ENCODE measurements at regions not wholly inside any gene's neighbourhood (a gene's known extent, or its start where the extent isn't known, plus 50 kb on each side); places are given as distances from the start of the nearest gene placed in this dataset.

DNA sequence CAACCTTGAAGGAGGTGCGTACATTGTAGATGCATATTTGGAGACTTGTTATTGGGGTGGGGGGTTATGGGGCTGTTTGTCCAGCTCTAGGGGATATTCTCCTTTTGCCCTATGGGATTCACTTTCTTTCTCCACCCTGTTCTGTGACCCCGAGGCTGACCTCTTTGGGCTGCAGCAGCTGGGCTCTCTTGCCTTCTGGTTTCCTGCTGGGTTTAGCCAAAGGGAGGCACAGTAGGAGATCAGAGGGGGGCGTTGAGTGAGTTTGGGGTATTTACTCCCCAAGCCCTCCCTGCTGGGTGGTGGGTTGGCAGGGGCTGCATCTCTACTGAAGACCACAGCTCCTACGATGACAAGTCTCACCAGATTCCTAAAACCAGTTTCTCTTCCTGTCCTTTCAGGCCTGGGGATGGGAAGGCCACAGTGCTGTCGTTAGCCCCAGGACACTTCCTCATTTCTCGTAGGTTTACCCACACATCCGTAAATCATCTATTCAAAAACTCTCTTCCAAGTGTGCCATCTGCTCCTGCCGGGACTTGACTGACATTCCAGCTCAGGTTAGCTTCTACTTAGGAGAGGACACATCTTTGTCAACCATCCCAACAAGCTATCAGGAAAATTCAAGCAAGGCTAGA, 127.1 kb downstream of the TMEM30B start:
- H4K20me1 ChIP-seq (replicated peaks; ENCODE audit: insufficient read depth) = no peaks in the 10 kb centered on the region
- no peak overlapping the region for H3K4me3 ChIP-seq
- H3F3A ChIP-seq (replicated peaks; ENCODE audit: low read depth) = no peaks in the 10 kb centered on the region
- Mint-ChIP-seq H3K27me3 (ENCODE audit: insufficient read depth, low read depth, poor library complexity) (peaks cover 4% of the 10 kb centered on the region), H3K36me3 (ENCODE audit: low read depth) (no peaks in the 10 kb centered on the region), H3K4me3 (no peak overlapping the region), H3K27ac (no peak overlapping the region), H3K9me3 (no peaks in the 10 kb centered on the region), H3K4me1 (peaks cover 21% of the 10 kb centered on the region)
- no peaks in the 10 kb centered on the region; the same call in 1 of the 2 replicates for H3K9me2 ChIP-seq (ENCODE audit: insufficient read depth)
- ATAC-seq (peak; percentile 63), DNase-seq (ENCODE audit: low spot score) (no peak)
- no peaks in the 10 kb centered on the region for H3K79me2 ChIP-seq (replicated peaks; ENCODE audit: insufficient read depth)
- H2AFZ ChIP-seq = 0 out of 2 replicates have a peak overlapping the region, but pooled peaks have one; percentile 63
- peak overlapping the region; percentile 65 for H3K4me2 ChIP-seq
- TF ChIP-seq, protein P1, sequence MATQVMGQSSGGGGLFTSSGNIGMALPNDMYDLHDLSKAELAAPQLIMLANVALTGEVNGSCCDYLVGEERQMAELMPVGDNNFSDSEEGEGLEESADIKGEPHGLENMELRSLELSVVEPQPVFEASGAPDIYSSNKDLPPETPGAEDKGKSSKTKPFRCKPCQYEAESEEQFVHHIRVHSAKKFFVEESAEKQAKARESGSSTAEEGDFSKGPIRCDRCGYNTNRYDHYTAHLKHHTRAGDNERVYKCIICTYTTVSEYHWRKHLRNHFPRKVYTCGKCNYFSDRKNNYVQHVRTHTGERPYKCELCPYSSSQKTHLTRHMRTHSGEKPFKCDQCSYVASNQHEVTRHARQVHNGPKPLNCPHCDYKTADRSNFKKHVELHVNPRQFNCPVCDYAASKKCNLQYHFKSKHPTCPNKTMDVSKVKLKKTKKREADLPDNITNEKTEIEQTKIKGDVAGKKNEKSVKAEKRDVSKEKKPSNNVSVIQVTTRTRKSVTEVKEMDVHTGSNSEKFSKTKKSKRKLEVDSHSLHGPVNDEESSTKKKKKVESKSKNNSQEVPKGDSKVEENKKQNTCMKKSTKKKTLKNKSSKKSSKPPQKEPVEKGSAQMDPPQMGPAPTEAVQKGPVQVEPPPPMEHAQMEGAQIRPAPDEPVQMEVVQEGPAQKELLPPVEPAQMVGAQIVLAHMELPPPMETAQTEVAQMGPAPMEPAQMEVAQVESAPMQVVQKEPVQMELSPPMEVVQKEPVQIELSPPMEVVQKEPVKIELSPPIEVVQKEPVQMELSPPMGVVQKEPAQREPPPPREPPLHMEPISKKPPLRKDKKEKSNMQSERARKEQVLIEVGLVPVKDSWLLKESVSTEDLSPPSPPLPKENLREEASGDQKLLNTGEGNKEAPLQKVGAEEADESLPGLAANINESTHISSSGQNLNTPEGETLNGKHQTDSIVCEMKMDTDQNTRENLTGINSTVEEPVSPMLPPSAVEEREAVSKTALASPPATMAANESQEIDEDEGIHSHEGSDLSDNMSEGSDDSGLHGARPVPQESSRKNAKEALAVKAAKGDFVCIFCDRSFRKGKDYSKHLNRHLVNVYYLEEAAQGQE (IDR thresholded peaks at IDR 0.05; ENCODE audit: unreplicated experiment) = no peak
- TF ChIP-seq, protein P2, sequence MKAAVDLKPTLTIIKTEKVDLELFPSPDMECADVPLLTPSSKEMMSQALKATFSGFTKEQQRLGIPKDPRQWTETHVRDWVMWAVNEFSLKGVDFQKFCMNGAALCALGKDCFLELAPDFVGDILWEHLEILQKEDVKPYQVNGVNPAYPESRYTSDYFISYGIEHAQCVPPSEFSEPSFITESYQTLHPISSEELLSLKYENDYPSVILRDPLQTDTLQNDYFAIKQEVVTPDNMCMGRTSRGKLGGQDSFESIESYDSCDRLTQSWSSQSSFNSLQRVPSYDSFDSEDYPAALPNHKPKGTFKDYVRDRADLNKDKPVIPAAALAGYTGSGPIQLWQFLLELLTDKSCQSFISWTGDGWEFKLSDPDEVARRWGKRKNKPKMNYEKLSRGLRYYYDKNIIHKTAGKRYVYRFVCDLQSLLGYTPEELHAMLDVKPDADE (IDR thresholded peaks at IDR 0.05) = no peak
- TF ChIP-seq, protein P3, sequence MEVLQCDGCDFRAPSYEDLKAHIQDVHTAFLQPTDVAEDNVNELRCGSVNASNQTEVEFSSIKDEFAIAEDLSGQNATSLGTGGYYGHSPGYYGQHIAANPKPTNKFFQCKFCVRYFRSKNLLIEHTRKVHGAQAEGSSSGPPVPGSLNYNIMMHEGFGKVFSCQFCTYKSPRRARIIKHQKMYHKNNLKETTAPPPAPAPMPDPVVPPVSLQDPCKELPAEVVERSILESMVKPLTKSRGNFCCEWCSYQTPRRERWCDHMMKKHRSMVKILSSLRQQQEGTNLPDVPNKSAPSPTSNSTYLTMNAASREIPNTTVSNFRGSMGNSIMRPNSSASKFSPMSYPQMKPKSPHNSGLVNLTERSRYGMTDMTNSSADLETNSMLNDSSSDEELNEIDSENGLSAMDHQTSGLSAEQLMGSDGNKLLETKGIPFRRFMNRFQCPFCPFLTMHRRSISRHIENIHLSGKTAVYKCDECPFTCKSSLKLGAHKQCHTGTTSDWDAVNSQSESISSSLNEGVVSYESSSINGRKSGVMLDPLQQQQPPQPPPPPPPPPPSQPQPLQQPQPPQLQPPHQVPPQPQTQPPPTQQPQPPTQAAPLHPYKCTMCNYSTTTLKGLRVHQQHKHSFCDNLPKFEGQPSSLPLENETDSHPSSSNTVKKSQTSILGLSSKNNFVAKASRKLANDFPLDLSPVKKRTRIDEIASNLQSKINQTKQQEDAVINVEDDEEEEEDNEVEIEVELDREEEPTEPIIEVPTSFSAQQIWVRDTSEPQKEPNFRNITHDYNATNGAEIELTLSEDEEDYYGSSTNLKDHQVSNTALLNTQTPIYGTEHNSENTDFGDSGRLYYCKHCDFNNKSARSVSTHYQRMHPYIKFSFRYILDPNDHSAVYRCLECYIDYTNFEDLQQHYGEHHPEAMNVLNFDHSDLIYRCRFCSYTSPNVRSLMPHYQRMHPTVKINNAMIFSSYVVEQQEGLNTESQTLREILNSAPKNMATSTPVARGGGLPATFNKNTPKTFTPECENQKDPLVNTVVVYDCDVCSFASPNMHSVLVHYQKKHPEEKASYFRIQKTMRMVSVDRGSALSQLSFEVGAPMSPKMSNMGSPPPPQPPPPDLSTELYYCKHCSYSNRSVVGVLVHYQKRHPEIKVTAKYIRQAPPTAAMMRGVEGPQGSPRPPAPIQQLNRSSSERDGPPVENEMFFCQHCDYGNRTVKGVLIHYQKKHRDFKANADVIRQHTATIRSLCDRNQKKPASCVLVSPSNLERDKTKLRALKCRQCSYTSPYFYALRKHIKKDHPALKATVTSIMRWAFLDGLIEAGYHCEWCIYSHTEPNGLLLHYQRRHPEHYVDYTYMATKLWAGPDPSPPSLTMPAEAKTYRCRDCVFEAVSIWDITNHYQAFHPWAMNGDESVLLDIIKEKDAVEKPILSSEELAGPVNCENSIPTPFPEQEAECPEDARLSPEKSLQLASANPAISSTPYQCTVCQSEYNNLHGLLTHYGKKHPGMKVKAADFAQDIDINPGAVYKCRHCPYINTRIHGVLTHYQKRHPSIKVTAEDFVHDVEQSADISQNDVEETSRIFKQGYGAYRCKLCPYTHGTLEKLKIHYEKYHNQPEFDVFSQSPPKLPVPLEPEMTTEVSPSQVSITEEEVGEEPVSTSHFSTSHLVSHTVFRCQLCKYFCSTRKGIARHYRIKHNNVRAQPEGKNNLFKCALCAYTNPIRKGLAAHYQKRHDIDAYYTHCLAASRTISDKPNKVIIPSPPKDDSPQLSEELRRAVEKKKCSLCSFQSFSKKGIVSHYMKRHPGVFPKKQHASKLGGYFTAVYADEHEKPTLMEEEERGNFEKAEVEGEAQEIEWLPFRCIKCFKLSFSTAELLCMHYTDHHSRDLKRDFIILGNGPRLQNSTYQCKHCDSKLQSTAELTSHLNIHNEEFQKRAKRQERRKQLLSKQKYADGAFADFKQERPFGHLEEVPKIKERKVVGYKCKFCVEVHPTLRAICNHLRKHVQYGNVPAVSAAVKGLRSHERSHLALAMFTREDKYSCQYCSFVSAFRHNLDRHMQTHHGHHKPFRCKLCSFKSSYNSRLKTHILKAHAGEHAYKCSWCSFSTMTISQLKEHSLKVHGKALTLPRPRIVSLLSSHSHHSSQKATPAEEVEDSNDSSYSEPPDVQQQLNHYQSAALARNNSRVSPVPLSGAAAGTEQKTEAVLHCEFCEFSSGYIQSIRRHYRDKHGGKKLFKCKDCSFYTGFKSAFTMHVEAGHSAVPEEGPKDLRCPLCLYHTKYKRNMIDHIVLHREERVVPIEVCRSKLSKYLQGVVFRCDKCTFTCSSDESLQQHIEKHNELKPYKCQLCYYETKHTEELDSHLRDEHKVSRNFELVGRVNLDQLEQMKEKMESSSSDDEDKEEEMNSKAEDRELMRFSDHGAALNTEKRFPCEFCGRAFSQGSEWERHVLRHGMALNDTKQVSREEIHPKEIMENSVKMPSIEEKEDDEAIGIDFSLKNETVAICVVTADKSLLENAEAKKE (CRISPR knock-in tag; IDR thresholded peaks at IDR 0.05) = 0 out of 2 replicates have a peak, but pooled peaks have one; percentile 1
- TF ChIP-seq ZNF331 (CRISPR knock-in tag; IDR thresholded peaks at IDR 0.05; ENCODE audit: low read depth) (no peak), EZH2 (IDR thresholded peaks at IDR 0.05; ENCODE audit: low read depth, unreplicated experiment) (no peak), ZNF114 (CRISPR knock-in tag; IDR thresholded peaks at IDR 0.05) (no peak), POLR2AphosphoS5 (IDR thresholded peaks at IDR 0.05; ENCODE audit: low read depth) (no peak)
- TF ChIP-seq, protein P4, sequence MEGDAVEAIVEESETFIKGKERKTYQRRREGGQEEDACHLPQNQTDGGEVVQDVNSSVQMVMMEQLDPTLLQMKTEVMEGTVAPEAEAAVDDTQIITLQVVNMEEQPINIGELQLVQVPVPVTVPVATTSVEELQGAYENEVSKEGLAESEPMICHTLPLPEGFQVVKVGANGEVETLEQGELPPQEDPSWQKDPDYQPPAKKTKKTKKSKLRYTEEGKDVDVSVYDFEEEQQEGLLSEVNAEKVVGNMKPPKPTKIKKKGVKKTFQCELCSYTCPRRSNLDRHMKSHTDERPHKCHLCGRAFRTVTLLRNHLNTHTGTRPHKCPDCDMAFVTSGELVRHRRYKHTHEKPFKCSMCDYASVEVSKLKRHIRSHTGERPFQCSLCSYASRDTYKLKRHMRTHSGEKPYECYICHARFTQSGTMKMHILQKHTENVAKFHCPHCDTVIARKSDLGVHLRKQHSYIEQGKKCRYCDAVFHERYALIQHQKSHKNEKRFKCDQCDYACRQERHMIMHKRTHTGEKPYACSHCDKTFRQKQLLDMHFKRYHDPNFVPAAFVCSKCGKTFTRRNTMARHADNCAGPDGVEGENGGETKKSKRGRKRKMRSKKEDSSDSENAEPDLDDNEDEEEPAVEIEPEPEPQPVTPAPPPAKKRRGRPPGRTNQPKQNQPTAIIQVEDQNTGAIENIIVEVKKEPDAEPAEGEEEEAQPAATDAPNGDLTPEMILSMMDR (conservative IDR thresholded peaks at IDR 0.05; ENCODE audit: low read depth in 2 of 2) = no peak
- no peaks in the 10 kb centered on the region for H3K36me3 ChIP-seq (ENCODE audit: insufficient read depth)
- peaks cover 14% of the 10 kb centered on the region for H3K4me1 ChIP-seq (ENCODE audit: insufficient read depth)
- H3K27me3 ChIP-seq (ENCODE audit: insufficient read depth) = no peaks in the 10 kb centered on the region
- H3K27ac ChIP-seq (ENCODE audit: low read depth) = no peak overlapping the region

All from GM23338 (cell line).